ENCODE measurements at regions not wholly inside any gene's neighbourhood (a gene's known extent, or its start where the extent isn't known, plus 50 kb on each side); places are given as distances from the start of the nearest gene placed in this dataset.

DNA sequence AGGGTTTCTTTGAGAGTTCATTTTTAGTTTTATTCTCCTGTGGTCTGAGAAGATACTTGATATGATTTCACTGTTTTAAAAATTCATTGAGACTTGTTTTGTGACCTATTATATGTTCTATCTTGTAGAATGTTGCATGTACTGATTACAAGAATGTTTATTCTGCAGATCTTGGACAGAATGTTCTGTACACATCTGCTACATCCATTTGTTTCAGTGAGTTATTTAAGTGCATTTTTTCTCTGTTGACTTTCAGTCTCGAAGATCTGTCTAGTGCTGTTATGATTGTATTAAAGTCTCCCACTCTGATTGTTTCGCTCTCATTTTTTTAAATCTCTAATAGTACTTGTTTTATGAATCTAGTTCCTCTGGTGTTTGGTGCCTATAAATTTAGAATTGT lies 1319.8 kb downstream of the TMEM121 start:
- TF ChIP-seq ZNF274 (IDR thresholded peaks at IDR 0.05; ENCODE audit: low read depth, low read length): no peak
- no peak for TF ChIP-seq YY1 (IDR thresholded peaks at IDR 0.05; ENCODE audit: insufficient read depth, insufficient read length)
- no peak for TF ChIP-seq SUZ12 (IDR thresholded peaks at IDR 0.05; ENCODE audit: extremely low read depth, insufficient read depth, insufficient read length)
- no peaks in the 10 kb centered on the region for H3K27me3 ChIP-seq (ENCODE audit: insufficient read depth, insufficient read length)
- no peak for DNase-seq (ENCODE audit: low read depth, low spot score)
- no peaks in the 10 kb centered on the region for H3K36me3 ChIP-seq (ENCODE audit: insufficient read depth, insufficient read length, low read length)
- no peak overlapping the region for H3K4me3 ChIP-seq (ENCODE audit: insufficient read length, low read depth)
- no peaks in the 10 kb centered on the region for H3K9me3 ChIP-seq (ENCODE audit: insufficient read depth, low read length)
- H3K9ac ChIP-seq (ENCODE audit: insufficient read length, low read depth): no peak overlapping the region
- no peaks in the 10 kb centered on the region for H3K4me1 ChIP-seq (ENCODE audit: insufficient read depth, insufficient read length)

DNA sequence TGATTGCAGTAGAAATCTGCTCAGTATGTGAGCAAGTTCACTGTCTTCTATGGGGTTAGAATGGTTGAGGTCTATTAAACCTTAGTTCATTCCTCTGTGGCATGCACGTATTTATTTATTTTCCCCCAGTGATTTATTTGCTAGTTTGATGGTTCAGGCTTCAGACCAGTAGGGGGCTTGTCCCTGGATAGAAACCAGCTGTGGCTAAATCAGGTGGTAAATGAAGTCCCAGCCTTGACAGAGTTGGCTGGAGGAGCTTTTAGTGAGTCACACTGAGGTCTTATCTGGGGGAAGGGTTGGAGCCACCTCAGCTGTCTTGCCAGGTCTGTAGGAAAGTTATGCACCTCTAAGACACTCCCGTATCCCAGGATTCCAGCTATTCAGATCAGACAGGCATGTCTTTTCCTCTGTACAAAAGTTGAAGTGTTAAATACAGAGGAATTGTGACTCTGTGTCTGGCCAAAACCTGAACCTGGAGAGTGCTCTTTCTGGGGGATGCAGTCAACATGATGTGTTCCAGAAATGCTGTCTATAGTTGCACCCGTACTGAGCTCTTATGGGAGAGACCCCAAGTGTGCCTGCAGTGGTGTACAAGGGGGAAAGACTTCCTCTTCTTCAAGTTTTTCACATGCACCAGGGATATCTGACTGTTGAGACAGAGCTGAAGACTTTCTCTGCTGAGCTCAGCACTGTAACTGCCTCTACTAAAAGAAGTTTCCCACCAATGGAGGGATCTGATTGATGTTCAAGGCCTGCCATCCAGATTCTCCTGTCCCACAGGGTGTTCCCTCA lies 1322.1 kb downstream of the TMEM121 start:
- Histone ChIP-seq H3K27me3 (ENCODE audit: insufficient read depth, insufficient read length) (no peaks in the 10 kb centered on the region), H3K4me1 (ENCODE audit: insufficient read depth, insufficient read length) (no peaks in the 10 kb centered on the region), H3K9me3 (ENCODE audit: insufficient read depth, low read length) (no peaks in the 10 kb centered on the region), H3K9ac (ENCODE audit: insufficient read length, low read depth) (no peak overlapping the region), H3K4me3 (ENCODE audit: insufficient read length, low read depth) (no peak overlapping the region), H3K36me3 (ENCODE audit: insufficient read depth, insufficient read length, low read length) (no peaks in the 10 kb centered on the region)
- no peak for TF ChIP-seq YY1 (IDR thresholded peaks at IDR 0.05; ENCODE audit: insufficient read depth, insufficient read length)
- no peak for TF ChIP-seq ZNF274 (IDR thresholded peaks at IDR 0.05; ENCODE audit: low read depth, low read length)
- TF ChIP-seq SUZ12 (IDR thresholded peaks at IDR 0.05; ENCODE audit: extremely low read depth, insufficient read depth, insufficient read length): no peak
- DNase-seq (ENCODE audit: low read depth, low spot score): no peak

DNA sequence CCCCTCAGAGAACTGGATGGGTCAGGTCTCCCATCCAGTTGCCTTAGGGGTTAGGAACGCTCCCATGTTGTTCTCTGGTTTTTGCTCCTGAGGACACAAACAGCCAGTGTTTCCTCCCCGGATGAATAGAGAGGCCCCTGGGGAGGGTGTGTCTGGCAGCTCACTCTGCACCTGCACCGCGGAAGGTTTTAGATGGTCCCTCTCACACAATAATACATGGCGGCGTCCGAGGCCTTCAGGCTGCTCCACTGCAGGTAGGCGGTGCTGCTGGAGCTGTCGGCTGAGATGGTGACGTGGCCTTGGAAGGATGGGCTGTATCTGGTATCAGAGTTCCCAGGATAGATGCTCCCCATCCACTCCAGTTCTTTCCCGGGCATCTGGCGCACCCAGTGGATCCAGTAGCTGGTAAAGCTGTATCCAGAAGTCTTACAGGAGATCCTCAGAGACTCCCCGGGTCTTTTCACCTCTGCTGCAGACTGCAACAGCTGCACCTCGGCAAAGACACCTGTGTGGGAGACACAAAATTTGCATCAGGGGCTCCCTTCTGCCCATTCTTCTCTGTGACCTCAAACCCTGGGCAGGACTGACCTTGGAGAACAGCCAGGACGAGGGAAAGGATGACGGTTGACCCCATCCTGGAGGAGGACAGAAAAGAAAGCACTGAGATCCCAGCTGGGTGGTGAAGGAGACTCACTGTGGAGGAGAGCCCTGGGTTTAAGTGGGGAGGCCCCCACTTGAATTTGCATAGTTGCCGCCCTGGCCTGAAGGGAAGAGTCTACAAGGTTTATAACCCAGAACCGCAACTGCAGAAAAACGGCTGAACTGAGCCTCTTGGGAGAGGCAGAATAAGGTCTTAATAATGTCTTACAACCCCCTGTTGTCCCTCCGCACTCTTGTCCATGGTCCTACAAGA lies 1324.8 kb downstream of the TMEM121 start:
- no peak for DNase-seq (ENCODE audit: low read depth, low spot score)
- Histone ChIP-seq H3K27me3 (ENCODE audit: insufficient read depth, insufficient read length) (no peaks in the 10 kb centered on the region), H3K4me3 (ENCODE audit: insufficient read length, low read depth) (no peak overlapping the region), H3K9me3 (ENCODE audit: insufficient read depth, low read length) (no peaks in the 10 kb centered on the region), H3K9ac (ENCODE audit: insufficient read length, low read depth) (no peak overlapping the region), H3K36me3 (ENCODE audit: insufficient read depth, insufficient read length, low read length) (no peaks in the 10 kb centered on the region), H3K4me1 (ENCODE audit: insufficient read depth, insufficient read length) (no peaks in the 10 kb centered on the region)
- TF ChIP-seq ZNF274 (IDR thresholded peaks at IDR 0.05; ENCODE audit: low read depth, low read length): no peak
- TF ChIP-seq SUZ12 (IDR thresholded peaks at IDR 0.05; ENCODE audit: extremely low read depth, insufficient read depth, insufficient read length): no peak
- TF ChIP-seq YY1 (IDR thresholded peaks at IDR 0.05; ENCODE audit: insufficient read depth, insufficient read length): no peak

DNA sequence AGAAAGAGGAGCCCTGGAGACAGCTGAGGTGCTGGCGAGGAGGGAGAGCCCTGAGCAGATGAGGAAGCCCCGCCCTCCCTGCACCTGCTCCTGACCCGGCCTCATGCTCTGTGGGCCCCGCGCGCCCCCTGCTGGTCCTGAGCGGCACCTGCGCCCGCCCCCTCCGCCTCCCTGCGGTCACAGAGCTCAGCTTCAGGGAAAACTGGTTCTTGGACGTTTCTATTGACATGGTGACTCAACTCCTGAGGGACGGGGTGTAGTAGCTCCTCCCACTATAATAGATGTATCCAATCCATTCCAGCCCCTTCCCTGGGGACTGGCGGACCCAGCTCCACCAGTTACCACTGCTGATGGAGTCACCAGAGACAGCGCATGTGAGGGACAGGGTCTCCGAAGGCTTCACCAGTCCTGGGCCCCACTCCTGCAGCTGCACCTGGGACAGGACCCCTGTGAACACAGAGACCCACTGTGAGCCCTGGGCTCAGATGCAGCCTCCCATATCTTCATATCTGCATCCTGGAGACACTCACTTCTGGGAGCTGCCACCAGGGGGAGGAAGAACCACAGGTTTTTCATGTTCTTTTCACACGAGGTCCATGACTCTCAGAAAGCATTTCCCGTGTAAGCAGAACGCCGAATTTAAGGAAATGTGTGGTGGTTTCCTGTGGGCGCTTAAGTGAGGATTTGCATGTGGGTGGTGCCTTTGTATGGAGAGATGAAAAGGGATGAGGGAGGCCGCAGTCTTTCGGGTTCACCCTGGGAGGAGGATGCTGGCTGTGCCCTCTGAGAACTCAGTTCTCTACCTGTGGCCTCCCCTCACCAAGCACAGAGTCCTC lies 1346.4 kb downstream of the TMEM121 start:
- Histone ChIP-seq H3K9ac (ENCODE audit: insufficient read length, low read depth) (no peak overlapping the region), H3K9me3 (ENCODE audit: insufficient read depth, low read length) (no peaks in the 10 kb centered on the region; the same call in 1 of the 2 replicates), H3K36me3 (ENCODE audit: insufficient read depth, insufficient read length, low read length) (no peaks in the 10 kb centered on the region), H3K4me3 (ENCODE audit: insufficient read length, low read depth) (no peak overlapping the region), H3K4me1 (ENCODE audit: insufficient read depth, insufficient read length) (no peaks in the 10 kb centered on the region), H3K27me3 (ENCODE audit: insufficient read depth, insufficient read length) (no peaks in the 10 kb centered on the region)
- DNase-seq (ENCODE audit: low read depth, low spot score): no peak
- TF ChIP-seq ZNF274 (IDR thresholded peaks at IDR 0.05; ENCODE audit: low read depth, low read length) (no peak), YY1 (IDR thresholded peaks at IDR 0.05; ENCODE audit: insufficient read depth, insufficient read length) (no peak), SUZ12 (IDR thresholded peaks at IDR 0.05; ENCODE audit: extremely low read depth, insufficient read depth, insufficient read length) (no peak)

DNA sequence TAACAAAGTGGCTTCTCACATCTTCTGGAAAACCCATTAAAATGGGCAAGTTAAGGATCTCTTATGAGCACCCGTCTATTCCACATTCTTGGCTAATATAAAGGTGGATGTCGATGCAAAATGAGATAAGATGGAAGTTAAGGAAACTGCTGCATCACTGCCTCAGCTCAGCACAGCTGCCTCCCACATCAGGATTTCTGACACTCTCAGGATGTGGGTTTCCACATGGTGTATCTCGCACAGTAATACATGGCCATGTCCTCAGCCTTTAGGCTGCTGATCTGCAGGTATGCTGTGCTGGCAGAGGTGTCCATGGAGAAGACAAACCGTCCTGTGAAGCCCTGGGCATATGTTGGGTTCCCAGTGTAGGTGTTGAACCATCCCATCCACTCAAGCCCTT lies 1348.0 kb downstream of the TMEM121 start:
- H3K4me3 ChIP-seq (ENCODE audit: insufficient read length, low read depth): no peak overlapping the region
- no peaks in the 10 kb centered on the region for H3K4me1 ChIP-seq (ENCODE audit: insufficient read depth, insufficient read length)
- H3K9me3 ChIP-seq (ENCODE audit: insufficient read depth, low read length): peaks cover 7% of the 10 kb centered on the region; the same call in 1 of the 2 replicates
- TF ChIP-seq YY1 (IDR thresholded peaks at IDR 0.05; ENCODE audit: insufficient read depth, insufficient read length) (no peak), ZNF274 (IDR thresholded peaks at IDR 0.05; ENCODE audit: low read depth, low read length) (no peak), SUZ12 (IDR thresholded peaks at IDR 0.05; ENCODE audit: extremely low read depth, insufficient read depth, insufficient read length) (no peak)
- no peak for DNase-seq (ENCODE audit: low read depth, low spot score)
- H3K36me3 ChIP-seq (ENCODE audit: insufficient read depth, insufficient read length, low read length): no peaks in the 10 kb centered on the region
- no peak overlapping the region for H3K9ac ChIP-seq (ENCODE audit: insufficient read length, low read depth)
- H3K27me3 ChIP-seq (ENCODE audit: insufficient read depth, insufficient read length): no peaks in the 10 kb centered on the region

DNA sequence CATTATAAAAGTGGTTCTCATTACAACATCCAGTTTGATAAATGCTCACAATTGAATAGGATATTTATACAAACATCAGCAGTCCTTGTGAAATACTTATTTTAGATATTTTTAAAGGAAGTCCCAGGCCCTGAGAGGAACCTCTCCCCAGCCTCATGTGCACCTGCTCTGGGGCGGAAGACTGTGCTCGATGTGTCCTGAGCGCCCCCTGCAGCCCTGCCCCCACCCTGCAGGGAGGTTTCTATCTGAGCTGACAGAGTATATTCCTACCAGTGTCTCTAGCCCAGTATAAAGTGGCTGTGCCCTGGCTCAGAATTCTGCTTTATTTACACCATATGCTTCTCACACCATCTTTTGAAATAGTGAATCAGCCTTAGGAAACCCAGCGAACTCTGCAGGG lies 1349.1 kb downstream of the TMEM121 start:
- TF ChIP-seq SUZ12 (IDR thresholded peaks at IDR 0.05; ENCODE audit: extremely low read depth, insufficient read depth, insufficient read length) (no peak), ZNF274 (IDR thresholded peaks at IDR 0.05; ENCODE audit: low read depth, low read length) (no peak), YY1 (IDR thresholded peaks at IDR 0.05; ENCODE audit: insufficient read depth, insufficient read length) (no peak)
- H3K36me3 ChIP-seq (ENCODE audit: insufficient read depth, insufficient read length, low read length): no peaks in the 10 kb centered on the region
- no peaks in the 10 kb centered on the region for H3K4me1 ChIP-seq (ENCODE audit: insufficient read depth, insufficient read length)
- H3K4me3 ChIP-seq (ENCODE audit: insufficient read length, low read depth): no peak overlapping the region
- no peaks in the 10 kb centered on the region for H3K27me3 ChIP-seq (ENCODE audit: insufficient read depth, insufficient read length)
- DNase-seq (ENCODE audit: low read depth, low spot score): no peak
- H3K9me3 ChIP-seq (ENCODE audit: insufficient read depth, low read length): peaks cover 15% of the 10 kb centered on the region; the same call in 1 of the 2 replicates
- no peak overlapping the region for H3K9ac ChIP-seq (ENCODE audit: insufficient read length, low read depth)

Measured in NT2/D1 (cell line).